Mesendoderm (in vitro differentiated cells): ENCODE measurements at regions not wholly inside any gene's neighbourhood (a gene's known extent, or its start where the extent isn't known, plus 50 kb on each side); places are given as distances from the start of the nearest gene placed in this dataset.

ENCODE experiments used
- DNase-seq: peaks from one replicate; pipeline ENCODE4 v3.0.0; 2013
- H2AK5ac ChIP-seq: 2 replicates; pipeline ENCODE4 v1.6.1; 2013; ENCODE audit warnings: low read length, inconsistent platforms
- H2BK120ac ChIP-seq: 2 replicates; pipeline ENCODE4 v1.6.1; 2013; ENCODE audit warnings: low read depth, mild to moderate bottlenecking, low read length, moderate library complexity, mixed read lengths
- H2BK15ac ChIP-seq: replicated peaks from 2 replicates; pipeline ENCODE4 v1.6.1; 2013; ENCODE audit warnings: low read depth, mild to moderate bottlenecking, moderate library complexity
- H2BK5ac ChIP-seq: 2 replicates; pipeline ENCODE4 v1.6.1; 2013; ENCODE audit warnings: low read length, inconsistent platforms
- H3K18ac ChIP-seq: 2 replicates; pipeline ENCODE4 v1.6.1; 2013; ENCODE audit warnings: mild to moderate bottlenecking, low read length, mixed read lengths
- H3K23ac ChIP-seq: one replicate; pipeline ENCODE4 v1.6.1; 2013; ENCODE audit warnings: low read length
- H3K27ac ChIP-seq: 2 replicates; pipeline ENCODE4 v1.5.1; 2013; ENCODE audit warnings: low read depth, mild to moderate bottlenecking, inconsistent platforms, low read length, moderate library complexity
- H3K27me3 ChIP-seq: 2 replicates; pipeline ENCODE4 v1.6.1; 2013; ENCODE audit warnings: low read length, control low read depth, mild to moderate bottlenecking, inconsistent platforms; ENCODE audit not compliant: insufficient read depth, poor library complexity
- H3K36me3 ChIP-seq: 2 replicates; pipeline ENCODE4 v1.6.1; 2013; ENCODE audit warnings: low read length, inconsistent platforms; ENCODE audit not compliant: control insufficient read depth, insufficient read depth
- H3K4ac ChIP-seq: one replicate; pipeline ENCODE4 v1.6.1; 2013; ENCODE audit warnings: low read depth, mild to moderate bottlenecking, low read length, moderate library complexity
- H3K4me1 ChIP-seq: 2 replicates; pipeline ENCODE4 v1.6.1; 2013; ENCODE audit warnings: low read depth, low read length, inconsistent platforms; ENCODE audit not compliant: control insufficient read depth
- H3K4me2 ChIP-seq: 2 replicates; pipeline ENCODE4 v1.6.1; 2013; ENCODE audit warnings: low read length
- H3K4me3 ChIP-seq: 2 replicates; pipeline ENCODE4 v1.5.1; 2013; ENCODE audit warnings: mild to moderate bottlenecking, low read length
- H3K56ac ChIP-seq: one replicate; pipeline ENCODE4 v1.6.1; 2013; ENCODE audit warnings: low read length
- H3K79me1 ChIP-seq: 2 replicates; pipeline ENCODE4 v1.6.1; 2013; ENCODE audit warnings: low read length, inconsistent platforms
- H3K79me2 ChIP-seq: 2 replicates; pipeline ENCODE4 v1.6.1; 2013; ENCODE audit warnings: mild to moderate bottlenecking, low read length; ENCODE audit not compliant: control insufficient read depth, insufficient read depth
- H3K9ac ChIP-seq: 2 replicates; pipeline ENCODE4 v1.6.1; 2013; ENCODE audit warnings: low read length, inconsistent platforms
- H4K5ac ChIP-seq: one replicate; pipeline ENCODE4 v1.6.1; 2013; ENCODE audit warnings: low read length
- H4K8ac ChIP-seq: one replicate; pipeline ENCODE4 v1.6.1; 2013; ENCODE audit warnings: low read depth, mild to moderate bottlenecking, control low read depth, low read length, moderate library complexity
- WGBS: extraction: QIAGEN DNeasy Blood & Tissue Kit; methylation state at CpG from one replicate; pipeline ENCODE4 v1.1.7; 2013; ENCODE audit warnings: low lambda C conversion rate, missing lambda C conversion rate; ENCODE audit not compliant: insufficient coverage; ENCODE audit errors: extremely low coverage; 5-methylcytosine and 5-hydroxymethylcytosine counted together

DNA sequence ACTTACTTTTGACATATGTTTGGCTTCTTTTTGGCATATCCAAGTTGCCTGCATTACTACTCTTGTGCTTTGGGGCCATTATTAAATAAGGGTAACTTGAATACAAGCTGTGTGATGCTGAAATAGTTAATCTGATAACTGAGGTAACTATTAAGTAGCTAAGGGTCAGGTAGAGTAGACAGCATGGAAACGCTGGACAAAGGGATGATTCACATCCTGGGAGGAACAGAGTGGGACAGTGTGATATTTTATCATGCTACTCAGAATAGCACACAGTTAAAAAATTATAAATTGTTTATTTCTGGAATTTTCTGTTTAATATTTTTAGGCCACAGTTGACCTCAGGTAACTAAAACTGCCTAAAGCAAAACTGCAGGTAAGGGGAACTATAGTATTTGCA, 483.9 kb downstream of the RFPL4B start:
- H2AK5ac ChIP-seq = no peak overlapping the region
- H2BK120ac ChIP-seq = no peak overlapping the region
- H2BK5ac ChIP-seq = no peak overlapping the region
- no peak overlapping the region for H4K5ac ChIP-seq
- no peak overlapping the region for H3K18ac ChIP-seq
- no peaks in the 10 kb centered on the region for H3K4me1 ChIP-seq
- no peak overlapping the region for H3K56ac ChIP-seq
- H3K9ac ChIP-seq = no peak overlapping the region
- no peak for DNase-seq
- no peaks in the 10 kb centered on the region for H3K79me1 ChIP-seq
- no peak overlapping the region for H4K8ac ChIP-seq
- H3K79me2 ChIP-seq = no peaks in the 10 kb centered on the region
- no peak overlapping the region for H3K4me2 ChIP-seq
- no peak overlapping the region for H3K23ac ChIP-seq
- H3K4ac ChIP-seq = no peak overlapping the region
- no peaks in the 10 kb centered on the region for H3K36me3 ChIP-seq
- no peak overlapping the region for H3K4me3 ChIP-seq
- WGBS = no CpG with 5 or more reads among the region's 1 CpG
- no peaks in the 10 kb centered on the region for H3K27me3 ChIP-seq
- no peak overlapping the region for H3K27ac ChIP-seq
- H2BK15ac ChIP-seq = no peak overlapping the region

DNA sequence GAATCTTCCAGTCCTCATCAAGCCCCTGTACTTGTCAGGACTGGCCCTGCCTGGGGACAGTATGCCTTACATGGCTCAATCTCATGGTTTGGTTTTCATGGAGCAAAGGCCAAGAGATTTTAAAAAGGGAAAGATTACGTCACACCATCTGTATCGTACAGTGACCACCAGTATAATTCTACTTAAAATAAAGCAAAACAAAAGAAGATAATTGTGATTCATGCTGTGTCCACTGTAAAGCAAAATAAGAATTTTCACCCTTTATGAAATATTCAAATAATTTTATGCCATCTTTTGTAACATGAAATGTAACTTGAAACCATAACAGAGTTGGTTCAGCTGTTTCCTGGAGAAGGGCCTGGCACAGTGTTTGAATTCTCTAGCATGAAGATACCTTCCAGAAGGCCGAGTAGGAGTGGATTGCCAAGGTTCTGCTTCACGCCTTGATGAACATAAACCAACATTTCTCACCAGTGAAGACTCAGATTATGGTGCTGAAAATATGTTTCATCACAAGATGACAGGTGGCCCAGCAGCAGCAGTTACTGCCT, 486.5 kb downstream of the RFPL4B start:
- Histone ChIP-seq H2BK5ac (no peak overlapping the region), H3K4me3 (no peak overlapping the region), H3K27me3 (no peaks in the 10 kb centered on the region), H3K4me2 (no peak overlapping the region), H3K56ac (no peak overlapping the region), H3K9ac (no peak overlapping the region), H2BK15ac (no peak overlapping the region), H3K27ac (no peak overlapping the region), H3K79me1 (no peaks in the 10 kb centered on the region), H3K4ac (no peak overlapping the region), H2AK5ac (no peak overlapping the region), H3K4me1 (no peaks in the 10 kb centered on the region), H3K18ac (no peak overlapping the region), H4K8ac (no peak overlapping the region), H3K36me3 (no peaks in the 10 kb centered on the region), H3K23ac (no peak overlapping the region), H4K5ac (no peak overlapping the region), H2BK120ac (no peak overlapping the region), H3K79me2 (no peaks in the 10 kb centered on the region)
- DNase-seq = no peak
- WGBS = no CpG with 5 or more reads among the region's 4 CpGs

DNA sequence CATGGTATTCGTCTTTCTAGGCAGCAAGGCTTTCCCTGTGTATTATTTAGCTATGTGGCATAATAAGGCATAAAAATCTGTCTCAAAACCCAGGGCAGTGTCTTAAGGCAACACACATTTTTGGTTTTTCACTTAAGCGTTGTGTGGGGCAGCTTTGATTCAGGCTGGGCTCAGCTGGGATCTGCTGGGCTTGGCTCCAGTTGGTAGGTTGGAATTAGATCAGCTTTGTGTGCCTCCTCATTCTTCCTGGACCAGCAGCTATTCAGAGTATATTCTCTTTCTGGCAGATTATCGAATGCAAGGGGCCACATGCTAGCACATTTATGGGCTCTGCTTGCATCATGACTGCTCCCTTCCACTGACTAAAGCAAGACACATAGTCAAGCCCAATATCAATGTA, 487.9 kb downstream of the RFPL4B start:
- no CpG with 5 or more reads among the region's 3 CpGs for WGBS
- H3K36me3 ChIP-seq = no peaks in the 10 kb centered on the region
- no peak overlapping the region for H2BK120ac ChIP-seq
- no peak overlapping the region for H3K4ac ChIP-seq
- no peaks in the 10 kb centered on the region for H3K27me3 ChIP-seq
- H3K79me1 ChIP-seq = no peaks in the 10 kb centered on the region
- no peak overlapping the region for H2BK5ac ChIP-seq
- no peak overlapping the region for H3K4me3 ChIP-seq
- no peak overlapping the region for H3K4me2 ChIP-seq
- no peak overlapping the region for H3K9ac ChIP-seq
- H3K23ac ChIP-seq = no peak overlapping the region
- H2BK15ac ChIP-seq = no peak overlapping the region
- no peak overlapping the region for H3K27ac ChIP-seq
- no peak overlapping the region for H4K5ac ChIP-seq
- no peak overlapping the region for H3K56ac ChIP-seq
- no peak overlapping the region for H4K8ac ChIP-seq
- H3K18ac ChIP-seq = no peak overlapping the region
- no peaks in the 10 kb centered on the region for H3K4me1 ChIP-seq
- H2AK5ac ChIP-seq = no peak overlapping the region
- DNase-seq = no peak
- no peaks in the 10 kb centered on the region for H3K79me2 ChIP-seq

DNA sequence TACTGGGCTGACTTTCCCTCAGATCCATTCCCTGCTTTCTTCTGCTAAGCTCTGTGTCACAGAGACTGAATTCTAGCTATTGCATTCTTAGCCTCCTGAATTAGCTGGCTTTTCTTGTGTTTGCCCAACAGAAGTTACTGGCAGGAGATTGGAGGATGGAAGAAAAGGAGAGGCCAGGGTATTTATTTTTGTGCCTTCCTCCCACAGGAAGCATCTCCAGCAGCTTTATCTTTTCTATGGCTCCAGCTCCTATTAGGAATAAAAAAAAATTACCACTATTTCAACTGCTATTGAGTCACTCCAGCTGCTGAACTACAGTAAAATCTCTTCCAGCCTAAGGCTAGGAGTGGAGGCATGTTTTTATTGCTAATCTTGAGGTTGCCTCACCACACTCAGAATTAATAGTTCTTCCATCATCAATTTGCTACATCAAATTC, 492.4 kb downstream of the RFPL4B start:
- DNase-seq = no peak
- H3K4me1 ChIP-seq = no peaks in the 10 kb centered on the region
- no peak overlapping the region for H3K27ac ChIP-seq

DNA sequence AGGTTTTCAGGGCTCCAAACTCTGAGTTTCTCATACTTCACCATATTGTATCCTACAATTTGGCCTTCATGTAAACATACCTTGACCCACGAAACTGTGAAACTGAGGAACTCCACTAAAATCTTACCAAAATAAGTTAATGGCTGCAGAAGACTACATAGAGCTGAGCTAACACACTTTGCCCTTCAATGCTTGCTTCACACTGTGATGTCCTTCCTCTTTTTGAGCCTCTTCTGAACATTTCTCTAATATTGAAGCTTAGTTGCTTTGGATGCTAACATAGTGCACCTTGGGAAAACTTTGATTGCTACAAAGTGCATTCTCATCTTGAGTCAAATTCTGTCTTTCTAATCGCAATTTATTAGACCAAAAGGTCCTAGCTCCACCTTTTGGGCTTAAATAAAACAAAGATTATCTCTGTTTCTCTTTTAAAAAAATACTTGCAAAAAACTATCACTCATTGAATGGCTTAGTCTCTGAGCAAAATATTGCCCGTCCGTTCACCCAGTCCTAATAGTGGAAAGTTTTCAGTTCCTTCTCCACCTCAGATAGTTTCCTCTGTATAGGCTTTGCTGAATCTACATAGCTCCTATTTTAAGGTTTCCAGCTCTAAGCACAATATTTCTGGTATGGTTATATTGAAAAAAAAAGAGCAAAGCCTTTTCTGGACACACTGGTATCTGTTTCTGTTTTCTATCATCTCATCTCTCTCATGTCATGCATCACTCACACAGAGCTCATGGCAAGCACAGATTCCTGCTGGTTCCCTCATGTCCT, 494.6 kb downstream of the RFPL4B start:
- DNase-seq = no peak
- Histone ChIP-seq H4K5ac (no peak overlapping the region), H2BK120ac (no peak overlapping the region), H3K4ac (no peak overlapping the region), H3K27ac (no peak overlapping the region), H3K56ac (no peak overlapping the region), H2BK15ac (no peak overlapping the region), H2BK5ac (no peak overlapping the region), H3K4me3 (no peak overlapping the region), H3K23ac (no peak overlapping the region), H3K36me3 (no peaks in the 10 kb centered on the region), H2AK5ac (no peak overlapping the region), H3K9ac (no peak overlapping the region), H4K8ac (no peak overlapping the region), H3K79me1 (no peaks in the 10 kb centered on the region), H3K4me1 (no peaks in the 10 kb centered on the region), H3K18ac (no peak overlapping the region), H3K4me2 (no peak overlapping the region), H3K79me2 (no peaks in the 10 kb centered on the region), H3K27me3 (no peaks in the 10 kb centered on the region)
- no CpG with 5 or more reads among the region's 4 CpGs for WGBS

More for the DNA sequence above, 492.4 kb downstream of the RFPL4B start:
- Histone ChIP-seq H2BK120ac (no peak overlapping the region), H3K9ac (no peak overlapping the region), H2BK5ac (no peak overlapping the region), H4K5ac (no peak overlapping the region), H3K4me3 (no peak overlapping the region), H3K27me3 (no peaks in the 10 kb centered on the region), H3K36me3 (no peaks in the 10 kb centered on the region), H4K8ac (no peak overlapping the region), H2AK5ac (no peak overlapping the region), H3K23ac (no peak overlapping the region), H3K79me1 (no peaks in the 10 kb centered on the region), H3K79me2 (no peaks in the 10 kb centered on the region), H3K4me2 (no peak overlapping the region), H3K4ac (no peak overlapping the region), H3K18ac (no peak overlapping the region), H2BK15ac (no peak overlapping the region), H3K56ac (no peak overlapping the region)

DNA sequence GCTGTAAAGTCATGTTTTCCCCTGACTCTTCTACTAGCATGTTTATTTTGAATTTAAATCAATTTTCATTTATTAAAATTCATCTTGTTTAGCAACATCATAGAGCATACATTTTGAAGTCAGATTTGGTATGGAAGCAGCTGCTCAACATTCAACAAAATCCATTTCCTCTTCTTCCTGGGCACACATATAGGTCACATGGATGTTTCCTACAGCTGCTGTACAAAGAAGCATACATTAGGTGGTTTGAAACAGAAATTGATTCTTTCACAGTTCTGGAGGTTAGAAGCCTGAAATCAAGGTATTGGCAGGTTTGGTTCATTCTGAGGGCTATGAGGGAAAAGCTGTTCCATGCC, 495.2 kb downstream of the RFPL4B start:
- H2BK120ac ChIP-seq = no peak overlapping the region
- H3K79me1 ChIP-seq = no peaks in the 10 kb centered on the region
- H4K8ac ChIP-seq = no peak overlapping the region
- H2BK15ac ChIP-seq = no peak overlapping the region
- no peaks in the 10 kb centered on the region for H3K4me1 ChIP-seq
- no peak overlapping the region for H3K27ac ChIP-seq
- H3K56ac ChIP-seq = no peak overlapping the region
- no peak overlapping the region for H4K5ac ChIP-seq
- no peak for DNase-seq
- no peak overlapping the region for H3K23ac ChIP-seq
- no peak overlapping the region for H3K4me3 ChIP-seq
- H3K27me3 ChIP-seq = no peaks in the 10 kb centered on the region
- no peak overlapping the region for H3K9ac ChIP-seq
- H3K4ac ChIP-seq = no peak overlapping the region
- no peak overlapping the region for H3K4me2 ChIP-seq
- H3K36me3 ChIP-seq = no peaks in the 10 kb centered on the region
- H3K18ac ChIP-seq = no peak overlapping the region
- no peak overlapping the region for H2AK5ac ChIP-seq
- H2BK5ac ChIP-seq = no peak overlapping the region
- no peaks in the 10 kb centered on the region for H3K79me2 ChIP-seq
